ENCODE measurements at regions not wholly inside any gene's neighbourhood (a gene's known extent, or its start where the extent isn't known, plus 50 kb on each side); places are given as distances from the start of the nearest gene placed in this dataset.
"Not testable (repeated sequence)": the region's sequence is repeated elsewhere in the genome, so short reads cannot be mapped to it uniquely, and the experiment has no call there.

GRCh38 chr2:167785606-167786216 is 461.7 kb downstream of the STK39 start:
- in situ Hi-C loops (cut with MboI; ENCODE audit: low pct_ligation_motif_present in 1 of 4, low pct_unique_long_range_greater_than_20kb in 1 of 4, low sequenced_read_pairs in 3 of 4) (no loop called here), intact Hi-C loops (cut with DNase I; ENCODE audit: low total_unique reads) (no loop called here)
- Histone ChIP-seq H3K4me3 (no peak overlapping the region), H3K36me3 (no peaks in the 10 kb centered on the region), H3K27me3 (no peaks in the 10 kb centered on the region), H3K27ac (no peak overlapping the region), H3K9me3 (no peaks in the 10 kb centered on the region), H3K4me1 (peaks cover 0 to 10% (median 3%) of the 10 kb centered on the region in 4 donors)
- TF ChIP-seq POLR2AphosphoS5 (IDR thresholded peaks at IDR 0.05), result no peak
- no peak for TF ChIP-seq EP300 (IDR thresholded peaks at IDR 0.05; ENCODE audit: low read depth)
- no peak for TF ChIP-seq POLR2A (IDR thresholded peaks at IDR 0.05)
- TF ChIP-seq CTCF (IDR thresholded peaks at IDR 0.05), result no peak
- WGBS, 2 donors (ENCODE audit: low coverage in 1 of 2), result 72 to 86% methylated on average over 6 of the region's 6 CpGs
- DNase-seq, result no peak

GRCh38 chr2:167784084-167784425 is 463.3 kb downstream of the STK39 start:
- 76 to 80% methylated on average over 2 to 3 of the region's 3 CpGs for WGBS, 2 donors (ENCODE audit: low coverage in 1 of 2)
- intact Hi-C loops (cut with DNase I; ENCODE audit: low total_unique reads), result no loop called here

GRCh38 chr2:167783261-167784083 is 463.9 kb downstream of the STK39 start:
- 48 to 58% methylated on average over 4 to 5 of the region's 5 CpGs for WGBS, 2 donors (ENCODE audit: low coverage in 1 of 2)

More at GRCh38 chr2:167784084-167784425, 463.3 kb downstream of the STK39 start:
- H3K4me3 ChIP-seq, result no peak overlapping the region
- H3K9me3 ChIP-seq, result no peaks in the 10 kb centered on the region
- in situ Hi-C loops (cut with MboI; ENCODE audit: low pct_ligation_motif_present in 1 of 4, low pct_unique_long_range_greater_than_20kb in 1 of 4, low sequenced_read_pairs in 3 of 4), result no loop called here
- no peaks in the 10 kb centered on the region for H3K27me3 ChIP-seq
- no peak for TF ChIP-seq POLR2A (IDR thresholded peaks at IDR 0.05)
- no peak for TF ChIP-seq POLR2AphosphoS5 (IDR thresholded peaks at IDR 0.05)
- no peak for TF ChIP-seq EP300 (IDR thresholded peaks at IDR 0.05; ENCODE audit: low read depth)
- TF ChIP-seq CTCF (IDR thresholded peaks at IDR 0.05), result no peak
- no peak for DNase-seq
- H3K36me3 ChIP-seq, result no peaks in the 10 kb centered on the region
- H3K27ac ChIP-seq, result no peak overlapping the region
- H3K4me1 ChIP-seq, result peaks cover 0 to 10% (median 3%) of the 10 kb centered on the region in 4 donors

GRCh38 chr2:167781629-167782028 is 465.8 kb downstream of the STK39 start:
- H3K27me3 ChIP-seq; H3K4me1 ChIP-seq; H3K36me3 ChIP-seq; H3K4me3 ChIP-seq; H3K27ac ChIP-seq; in situ Hi-C loops (cut with MboI; ENCODE audit: low pct_ligation_motif_present in 1 of 4, low pct_unique_long_range_greater_than_20kb in 1 of 4, low sequenced_read_pairs in 3 of 4); DNase-seq; H3K9me3 ChIP-seq; intact Hi-C loops (cut with DNase I; ENCODE audit: low total_unique reads): not testable (repeated sequence)
- 78 to 80% methylated on average over 2 to 8 of the region's 8 CpGs for WGBS, 2 donors (ENCODE audit: low coverage in 1 of 2)

More at GRCh38 chr2:167783261-167784083, 463.9 kb downstream of the STK39 start:
- peaks cover 0 to 10% (median 3%) of the 10 kb centered on the region in 4 donors for H3K4me1 ChIP-seq
- TF ChIP-seq CTCF (IDR thresholded peaks at IDR 0.05) (no peak), EP300 (IDR thresholded peaks at IDR 0.05; ENCODE audit: low read depth) (no peak), POLR2AphosphoS5 (IDR thresholded peaks at IDR 0.05) (no peak), POLR2A (IDR thresholded peaks at IDR 0.05) (no peak)
- no peaks in the 10 kb centered on the region for H3K9me3 ChIP-seq
- intact Hi-C loops (cut with DNase I; ENCODE audit: low total_unique reads) (no loop called here), in situ Hi-C loops (cut with MboI; ENCODE audit: low pct_ligation_motif_present in 1 of 4, low pct_unique_long_range_greater_than_20kb in 1 of 4, low sequenced_read_pairs in 3 of 4) (no loop called here)
- DNase-seq, result no peak
- H3K36me3 ChIP-seq, result no peaks in the 10 kb centered on the region
- H3K27me3 ChIP-seq, result no peaks in the 10 kb centered on the region
- no peak overlapping the region for H3K27ac ChIP-seq
- H3K4me3 ChIP-seq, result no peak overlapping the region

All from transverse colon (tissue), 4 donors.